ENCODE measurements at regions not wholly inside any gene's neighbourhood (a gene's known extent, or its start where the extent isn't known, plus 50 kb on each side); places are given as distances from the start of the nearest gene placed in this dataset.

GRCh38 chr14:101150039-101150610 lies 246.6 kb upstream of the RTL1 start:
- Histone ChIP-seq H3K27me3 (ENCODE audit: control insufficient read depth in 2 of 2, insufficient read depth in 2 of 2, low read length in 2 of 2) (no peaks in the 10 kb centered on the region), H3K36me3 (replicated peaks in 1 of 2; ENCODE audit: control insufficient read depth in 1 of 2, insufficient read depth in 2 of 2, low read length in 2 of 2) (no peaks in the 10 kb centered on the region), H3K27ac (ENCODE audit: low read depth in 1 of 2, low read length in 2 of 2) (no peak overlapping the region), H3K4me2 (replicated peaks; ENCODE audit: extremely low read depth, low read length, poor library complexity, severe bottlenecking) (no peak overlapping the region), H4K20me1 (ENCODE audit: insufficient read depth, low read length) (no peaks in the 10 kb centered on the region), H3K9me3 (replicated peaks in 1 of 2; ENCODE audit: control insufficient read depth in 1 of 2, insufficient read depth in 1 of 2, low read length in 2 of 2) (no peaks in the 10 kb centered on the region), H3K79me2 (ENCODE audit: insufficient read depth, low read length) (no peaks in the 10 kb centered on the region), H3K4me1 (ENCODE audit: control insufficient read depth in 1 of 2, insufficient read depth in 2 of 2, low read length in 2 of 2) (no peaks in the 10 kb centered on the region), H3K4me3 (replicated peaks in 1 of 3; ENCODE audit: low read depth in 2 of 3, low read length in 3 of 3) (no peak overlapping the region), H2AFZ (ENCODE audit: insufficient read depth, low read depth, low read length, poor library complexity, severe bottlenecking) (no peak overlapping the region), H3K9ac (ENCODE audit: insufficient read depth, low read length, poor library complexity, severe bottlenecking) (no peak overlapping the region)
- whole genome bisulfite sequencing (ENCODE audit: insufficient coverage), result 86% methylated on average over 4 of the region's 6 CpGs
- Mint-ChIP-seq H3K4me1 (no peaks in the 10 kb centered on the region), H3K4me3 (no peak overlapping the region), H3K9me3 (peaks cover 0 to 5% (median 3%) of the 10 kb centered on the region in 7 donors), H3K27me3 (ENCODE audit: low read depth in 3 of 3) (peaks cover 8 to 21% (median 12%) of the 10 kb centered on the region in 3 donors), H3K36me3 (no peaks in the 10 kb centered on the region), H3K27ac (no peak overlapping the region)
- TF ChIP-seq, protein P1, sequence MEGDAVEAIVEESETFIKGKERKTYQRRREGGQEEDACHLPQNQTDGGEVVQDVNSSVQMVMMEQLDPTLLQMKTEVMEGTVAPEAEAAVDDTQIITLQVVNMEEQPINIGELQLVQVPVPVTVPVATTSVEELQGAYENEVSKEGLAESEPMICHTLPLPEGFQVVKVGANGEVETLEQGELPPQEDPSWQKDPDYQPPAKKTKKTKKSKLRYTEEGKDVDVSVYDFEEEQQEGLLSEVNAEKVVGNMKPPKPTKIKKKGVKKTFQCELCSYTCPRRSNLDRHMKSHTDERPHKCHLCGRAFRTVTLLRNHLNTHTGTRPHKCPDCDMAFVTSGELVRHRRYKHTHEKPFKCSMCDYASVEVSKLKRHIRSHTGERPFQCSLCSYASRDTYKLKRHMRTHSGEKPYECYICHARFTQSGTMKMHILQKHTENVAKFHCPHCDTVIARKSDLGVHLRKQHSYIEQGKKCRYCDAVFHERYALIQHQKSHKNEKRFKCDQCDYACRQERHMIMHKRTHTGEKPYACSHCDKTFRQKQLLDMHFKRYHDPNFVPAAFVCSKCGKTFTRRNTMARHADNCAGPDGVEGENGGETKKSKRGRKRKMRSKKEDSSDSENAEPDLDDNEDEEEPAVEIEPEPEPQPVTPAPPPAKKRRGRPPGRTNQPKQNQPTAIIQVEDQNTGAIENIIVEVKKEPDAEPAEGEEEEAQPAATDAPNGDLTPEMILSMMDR (IDR thresholded peaks at IDR 0.05), result no peak
- DNase-seq, result no peak
- intact Hi-C loops (cut with micrococcal nuclease), result no loop called here

DNA sequence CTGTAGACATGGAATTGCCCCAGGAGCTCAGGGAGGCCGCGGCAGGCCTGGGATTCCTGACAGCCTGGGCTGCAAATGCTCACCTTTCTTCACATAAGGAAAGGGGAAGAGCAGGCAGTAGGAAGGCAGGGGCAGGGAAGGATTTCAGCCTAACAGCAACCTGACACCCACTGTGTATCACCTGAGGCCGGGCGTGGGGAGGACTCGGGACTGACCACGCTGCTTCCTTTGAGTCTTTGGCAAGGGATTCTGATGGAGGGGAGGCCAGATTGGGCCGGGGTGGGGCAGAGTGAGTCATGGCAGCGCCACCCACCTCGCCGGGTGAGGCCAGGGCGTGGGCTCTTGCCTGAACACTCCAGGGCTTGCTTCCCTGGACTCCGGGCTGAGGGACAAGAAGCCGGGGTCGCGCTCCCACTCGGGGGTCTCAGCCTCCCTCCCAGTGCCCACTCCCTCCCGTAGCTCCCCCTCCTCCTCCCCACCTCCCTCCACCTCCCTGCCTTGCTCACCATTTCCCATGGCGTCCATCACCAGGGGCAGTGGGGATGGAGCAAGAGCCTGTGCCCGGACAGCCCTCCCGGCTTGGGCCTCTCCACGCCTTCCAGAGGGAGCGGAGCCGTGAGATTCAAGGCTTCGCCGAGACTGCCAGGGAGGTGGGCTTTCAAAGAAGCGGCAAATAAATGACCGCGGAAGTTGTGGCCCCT lies 247.9 kb upstream of the RTL1 start:
- Mint-ChIP-seq H3K27ac (no peak overlapping the region), H3K4me3 (no peak overlapping the region), H3K9me3 (peaks cover 0 to 5% (median 2%) of the 10 kb centered on the region in 7 donors), H3K27me3 (ENCODE audit: low read depth in 3 of 3) (peaks cover 8 to 21% (median 15%) of the 10 kb centered on the region in 3 donors), H3K36me3 (no peaks in the 10 kb centered on the region), H3K4me1 (no peaks in the 10 kb centered on the region)
- Histone ChIP-seq H3K9me3 (replicated peaks in 1 of 2; ENCODE audit: control insufficient read depth in 1 of 2, insufficient read depth in 1 of 2, low read length in 2 of 2) (no peaks in the 10 kb centered on the region), H4K20me1 (ENCODE audit: insufficient read depth, low read length) (no peaks in the 10 kb centered on the region), H3K4me2 (replicated peaks; ENCODE audit: extremely low read depth, low read length, poor library complexity, severe bottlenecking) (no peak overlapping the region), H3K27me3 (ENCODE audit: control insufficient read depth in 2 of 2, insufficient read depth in 2 of 2, low read length in 2 of 2) (no peaks in the 10 kb centered on the region), H3K79me2 (ENCODE audit: insufficient read depth, low read length) (no peaks in the 10 kb centered on the region), H3K36me3 (replicated peaks in 1 of 2; ENCODE audit: control insufficient read depth in 1 of 2, insufficient read depth in 2 of 2, low read length in 2 of 2) (no peaks in the 10 kb centered on the region), H2AFZ (ENCODE audit: insufficient read depth, low read depth, low read length, poor library complexity, severe bottlenecking) (no peak overlapping the region), H3K9ac (ENCODE audit: insufficient read depth, low read length, poor library complexity, severe bottlenecking) (no peak overlapping the region), H3K4me3 (replicated peaks in 1 of 3; ENCODE audit: low read depth in 2 of 3, low read length in 3 of 3) (no peak overlapping the region), H3K4me1 (ENCODE audit: control insufficient read depth in 1 of 2, insufficient read depth in 2 of 2, low read length in 2 of 2) (no peaks in the 10 kb centered on the region), H3K27ac (ENCODE audit: low read depth in 1 of 2, low read length in 2 of 2) (no peak overlapping the region)
- intact Hi-C loops (cut with micrococcal nuclease), result no loop called here
- TF ChIP-seq, protein P1 (IDR thresholded peaks at IDR 0.05), result no peak
- no peak for DNase-seq
- 84% methylated on average over 26 of the region's 28 CpGs for WGBS (ENCODE audit: insufficient coverage)

Measured in CD14-positive monocyte (primary cell).